Activated CD4-positive, alpha-beta memory T cell treated with anti-CD3 and anti-CD28 coated beads, Interleukin-2, amount 10 ng/mL, durations not matched to agents 7 days and 5 days (primary cell): ENCODE measurements at regions not wholly inside any gene's neighbourhood (a gene's known extent, or its start where the extent isn't known, plus 50 kb on each side); places are given as distances from the start of the nearest gene placed in this dataset.

Source experiments
- CTCF ChIA-PET: fragments of 350-600 bp; sonication (Branson Sonifier 250); formaldehyde crosslinking; loops from one replicate; lab custom pipeline; 2021; ENCODE audit warnings: antibody characterized with exemption, inconsistent platforms; lab: Charles Lee
- POLR2A ChIA-PET: fragments of 350-600 bp; sonication (Branson Sonifier 250); formaldehyde crosslinking; loops from one replicate; lab custom pipeline; 2021; ENCODE audit warnings: antibody characterized with exemption; lab: Charles Lee
- DNase-seq: peaks from one replicate; pipeline ENCODE4 v3.0.0-alpha.2; 2020
- H3K27ac Mint-ChIP-seq: one replicate; pipeline ENCODE4 v1.8.0; 2021; ENCODE audit warnings: mild to moderate bottlenecking, mixed read lengths
- H3K27me3 Mint-ChIP-seq: one replicate; pipeline ENCODE4 v1.8.0; 2021; ENCODE audit warnings: mixed read lengths
- H3K36me3 Mint-ChIP-seq: one replicate; pipeline ENCODE4 v1.8.0; 2021; ENCODE audit warnings: low read depth, mixed read lengths
- H3K4me1 Mint-ChIP-seq: one replicate; pipeline ENCODE4 v1.8.0; 2021; ENCODE audit warnings: mixed read lengths
- H3K4me3 Mint-ChIP-seq: one replicate; pipeline ENCODE4 v1.8.0; 2021; ENCODE audit warnings: mild to moderate bottlenecking, mixed read lengths
- H3K9me3 Mint-ChIP-seq: one replicate; pipeline ENCODE4 v1.8.0; 2021; ENCODE audit warnings: mixed read lengths

DNA sequence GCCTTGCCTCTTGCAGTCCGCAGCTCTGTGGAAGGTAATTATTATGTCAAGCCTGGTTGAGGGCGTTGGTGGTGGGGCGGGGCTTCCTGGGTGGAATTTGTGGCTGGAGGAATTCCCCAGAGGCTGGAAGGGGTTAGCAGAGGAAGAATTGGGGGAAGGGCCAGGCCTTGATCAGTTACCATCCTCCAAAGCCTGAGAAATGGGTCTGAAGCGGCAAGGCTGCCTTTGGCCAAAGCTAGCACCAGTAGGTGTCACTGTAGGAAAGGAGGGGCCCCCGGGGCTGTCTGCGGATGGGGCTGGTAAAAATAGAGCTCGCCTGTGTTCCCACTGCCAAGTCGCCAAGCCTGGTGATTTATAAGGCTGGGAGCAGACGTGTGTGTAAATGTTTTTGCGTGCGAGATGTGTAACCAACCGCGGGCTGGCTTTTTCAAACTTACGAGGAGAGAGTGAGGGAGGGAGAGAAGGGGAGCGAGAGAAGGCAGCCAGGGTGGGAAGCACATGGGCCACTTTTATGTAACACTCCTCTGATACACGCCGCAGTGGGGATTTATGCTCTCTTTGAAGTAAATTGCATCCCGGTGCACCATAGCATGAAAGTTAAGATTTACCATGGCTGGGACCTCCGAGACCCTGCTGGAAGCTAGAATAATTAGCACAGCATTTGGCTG is 367.0 kb downstream of the BCOR start:
- DNase-seq: peak; percentile 59
- H3K27ac Mint-ChIP-seq: no peak overlapping the region
- no peaks in the 10 kb centered on the region for H3K36me3 Mint-ChIP-seq
- H3K4me3 Mint-ChIP-seq: no peak overlapping the region
- CTCF ChIA-PET: interaction anchor here (0.6 to 1.9 kb wide), 14 partner anchors 12 to 843 kb away, joined by 3 to 8 read pairs (median 3); no protein-coding TSS in a partner anchor
- H3K4me1 Mint-ChIP-seq: peaks cover 7% of the 10 kb centered on the region
- H3K9me3 Mint-ChIP-seq: no peaks in the 10 kb centered on the region
- POLR2A ChIA-PET: interaction anchor here (1.0 to 1.6 kb wide), 5 partner anchors 36 to 366 kb away, joined by 3 to 5 read pairs (median 4); partner anchors contain the start of gene BCOR
- H3K27me3 Mint-ChIP-seq: no peaks in the 10 kb centered on the region

DNA sequence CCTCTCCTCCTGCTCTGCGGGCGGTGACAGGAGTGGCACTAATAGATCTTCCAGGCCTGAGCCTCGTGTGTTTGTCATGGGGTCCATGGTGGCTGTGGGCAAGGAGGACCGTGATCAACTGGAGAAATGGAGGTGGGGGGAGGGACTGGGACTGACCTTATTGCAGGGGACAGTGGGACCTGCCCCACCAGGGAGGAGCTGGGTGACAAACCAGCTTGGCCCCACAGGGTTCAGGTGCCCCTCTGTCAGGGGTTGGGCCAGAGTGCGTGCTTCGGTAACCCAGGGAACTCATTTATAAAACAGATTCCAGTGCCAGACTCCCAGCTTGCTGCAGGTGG is 366.5 kb downstream of the BCOR start:
- Mint-ChIP-seq H3K4me3 (no peak overlapping the region), H3K27ac (no peak overlapping the region), H3K9me3 (no peaks in the 10 kb centered on the region), H3K4me1 (peaks cover 7% of the 10 kb centered on the region), H3K27me3 (no peaks in the 10 kb centered on the region), H3K36me3 (no peaks in the 10 kb centered on the region)
- ChIA-PET POLR2A (interaction anchor here (1.0 to 1.6 kb wide), 5 partner anchors 36 to 366 kb away, joined by 3 to 5 read pairs (median 4); partner anchors contain the start of gene BCOR), CTCF (interaction anchor here (0.6 to 1.9 kb wide), 16 partner anchors 12 to 843 kb away, joined by 3 to 8 read pairs (median 3); no protein-coding TSS in a partner anchor)
- no peak for DNase-seq

DNA sequence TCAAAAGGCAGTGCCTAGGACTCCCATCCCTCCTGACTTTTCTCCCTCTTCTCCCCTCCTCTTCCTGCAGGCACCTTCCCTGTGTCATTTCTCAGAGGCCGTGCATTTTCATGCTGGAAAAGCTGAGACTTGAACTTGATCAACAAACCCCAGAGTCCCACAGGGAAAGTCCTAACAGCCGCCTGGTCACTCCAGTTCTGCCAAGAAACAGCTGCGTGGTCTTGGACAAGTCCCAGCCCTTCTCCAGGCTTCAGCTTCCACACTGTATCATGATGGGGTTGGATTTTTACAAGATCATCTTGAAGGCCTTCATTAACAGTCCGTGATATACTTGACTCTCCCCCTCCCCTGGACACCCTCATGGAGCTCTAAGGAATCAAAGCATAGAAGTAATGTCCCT is 366.0 kb downstream of the BCOR start:
- no peaks in the 10 kb centered on the region for H3K36me3 Mint-ChIP-seq
- H3K9me3 Mint-ChIP-seq: no peaks in the 10 kb centered on the region
- CTCF ChIA-PET: interaction anchor here (1.0 to 1.9 kb wide), 10 partner anchors 12 to 423 kb away, joined by 3 to 8 read pairs (median 4); no protein-coding TSS in a partner anchor
- no peaks in the 10 kb centered on the region for H3K27me3 Mint-ChIP-seq
- POLR2A ChIA-PET: interaction anchor here (1.0 kb wide), 1 partner anchor 365 kb away, joined by 5 read pairs; the partner anchor contains the start of gene BCOR
- H3K4me1 Mint-ChIP-seq: peaks cover 7% of the 10 kb centered on the region
- no peak overlapping the region for H3K4me3 Mint-ChIP-seq
- no peak for DNase-seq
- no peak overlapping the region for H3K27ac Mint-ChIP-seq

DNA sequence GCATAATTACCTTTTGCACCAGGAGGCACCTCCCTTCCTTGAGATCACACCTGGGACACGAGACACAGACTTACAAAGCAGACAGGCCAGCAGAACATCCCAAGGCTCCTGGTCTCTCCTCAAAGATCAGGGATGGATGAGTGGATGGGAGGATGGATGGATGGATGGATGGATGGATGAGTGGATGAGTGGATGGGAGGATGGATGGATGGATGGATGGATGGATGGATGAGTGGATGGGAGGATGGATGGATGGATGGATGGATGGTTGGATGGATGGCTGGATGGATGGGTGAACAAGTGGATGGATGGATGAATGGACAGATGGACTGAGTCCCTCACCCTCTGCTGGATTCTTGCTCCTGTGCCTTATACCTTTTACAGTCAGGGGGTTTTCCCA is 364.0 kb downstream of the BCOR start:
- H3K4me1 Mint-ChIP-seq: peaks cover 7% of the 10 kb centered on the region
- no peaks in the 10 kb centered on the region for H3K9me3 Mint-ChIP-seq
- no peak overlapping the region for H3K27ac Mint-ChIP-seq
- H3K27me3 Mint-ChIP-seq: no peaks in the 10 kb centered on the region
- no peak for DNase-seq
- ChIA-PET POLR2A (no interaction called here), CTCF (no interaction called here)
- H3K4me3 Mint-ChIP-seq: no peak overlapping the region
- H3K36me3 Mint-ChIP-seq: no peaks in the 10 kb centered on the region

DNA sequence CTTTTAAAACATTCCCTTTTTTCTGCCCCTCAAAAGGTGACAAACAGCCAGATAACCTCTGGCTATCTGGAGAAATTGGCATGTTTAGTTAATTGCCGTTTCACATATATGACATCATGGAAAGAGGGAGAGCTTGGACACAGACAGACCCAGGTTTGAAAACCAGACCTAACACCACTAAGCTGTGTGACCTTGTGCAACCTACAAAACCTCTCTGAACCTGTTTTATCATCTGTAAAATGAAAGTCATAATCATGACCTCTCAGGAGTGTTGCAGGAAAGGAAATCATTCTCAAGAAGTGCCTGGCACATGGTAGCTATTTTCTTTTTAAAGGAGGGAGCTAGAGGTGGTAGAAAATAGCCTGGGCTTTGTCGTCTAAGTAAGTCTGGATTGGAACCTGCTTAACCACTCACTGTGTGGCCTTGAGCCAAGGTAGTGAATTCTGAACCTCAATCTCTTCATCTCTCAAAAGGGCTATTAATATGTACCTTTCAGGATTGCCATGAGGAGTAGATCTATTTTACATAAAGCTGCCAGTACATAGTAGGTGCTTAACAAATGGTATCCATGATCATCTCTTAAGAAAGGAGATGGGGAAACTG is 363.5 kb downstream of the BCOR start:
- CTCF ChIA-PET: no interaction called here
- no peak for DNase-seq
- H3K4me3 Mint-ChIP-seq: no peak overlapping the region
- H3K27me3 Mint-ChIP-seq: no peaks in the 10 kb centered on the region
- H3K9me3 Mint-ChIP-seq: no peaks in the 10 kb centered on the region
- H3K27ac Mint-ChIP-seq: no peak overlapping the region
- H3K36me3 Mint-ChIP-seq: no peaks in the 10 kb centered on the region
- POLR2A ChIA-PET: no interaction called here
- H3K4me1 Mint-ChIP-seq: peaks cover 7% of the 10 kb centered on the region

DNA sequence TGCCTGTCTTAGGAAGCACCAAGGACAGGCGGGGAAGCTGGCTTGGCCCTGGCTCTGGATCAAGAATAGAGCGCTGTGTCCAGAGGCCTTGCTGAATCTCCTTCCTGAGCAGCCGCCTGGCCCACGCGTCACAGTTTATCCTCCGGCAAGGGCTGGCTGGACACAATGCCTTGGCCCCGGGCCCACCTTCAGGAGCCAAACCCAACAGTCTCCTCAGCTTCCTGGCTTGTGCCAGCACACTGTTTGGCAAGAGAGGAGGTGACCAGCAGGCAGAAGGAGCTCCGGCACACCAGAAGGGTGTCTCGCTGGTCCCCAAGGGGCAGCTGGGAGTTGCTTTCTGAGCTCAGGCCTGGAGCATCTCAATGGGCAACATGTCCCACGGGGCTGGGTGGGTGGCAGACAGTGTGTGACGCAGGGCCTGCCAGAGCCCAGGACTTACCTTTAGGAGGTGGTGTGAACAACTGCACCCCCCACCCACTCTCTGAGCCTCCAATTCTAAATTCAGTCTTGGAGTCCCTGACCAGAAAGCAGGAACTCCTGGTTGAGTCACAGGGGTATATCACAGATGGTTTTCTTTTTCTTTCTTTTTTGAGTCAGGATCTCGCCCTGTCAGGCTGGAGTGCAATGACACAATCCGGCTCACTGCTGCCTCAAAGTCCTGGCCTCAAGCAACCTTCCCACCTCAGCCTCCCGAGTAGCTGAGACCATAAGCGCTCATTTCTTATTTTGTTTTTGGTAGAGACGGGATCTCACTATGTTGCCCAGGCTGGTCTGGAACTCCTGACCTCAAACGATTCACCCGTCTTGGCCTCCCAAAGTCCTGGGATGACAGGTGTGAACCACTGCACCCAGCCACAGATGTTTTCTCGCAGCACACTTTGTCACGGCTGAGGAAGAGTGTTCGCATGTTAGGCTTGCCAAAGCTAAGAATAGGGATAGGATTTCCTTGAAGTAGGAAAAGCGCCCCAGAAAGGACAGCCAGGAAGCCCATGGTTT is 361.2 kb downstream of the BCOR start:
- CTCF ChIA-PET: no interaction called here
- Mint-ChIP-seq H3K36me3 (no peaks in the 10 kb centered on the region), H3K27me3 (no peaks in the 10 kb centered on the region), H3K9me3 (no peaks in the 10 kb centered on the region), H3K4me3 (no peak overlapping the region), H3K4me1 (peaks cover 1% of the 10 kb centered on the region), H3K27ac (no peak overlapping the region)
- no peak for DNase-seq
- POLR2A ChIA-PET: no interaction called here

DNA sequence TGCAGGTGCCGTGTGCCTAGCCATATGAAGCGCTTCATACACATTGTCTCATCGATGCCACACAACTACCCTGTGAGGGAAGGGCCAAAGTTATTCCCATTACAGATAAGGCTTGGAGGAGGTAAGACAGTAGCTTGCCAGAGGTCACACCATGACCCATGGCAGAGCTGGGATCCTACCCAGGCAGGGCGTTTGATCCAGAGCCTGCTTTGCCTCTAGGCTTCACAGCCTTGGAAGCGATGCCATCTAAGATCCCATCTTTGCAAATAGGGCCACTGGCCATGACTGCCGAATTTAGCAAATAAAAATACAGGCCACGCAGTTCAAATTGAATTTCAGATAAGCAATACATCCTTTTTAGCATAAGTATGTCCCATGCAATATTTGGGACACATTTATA is 358.2 kb downstream of the BCOR start:
- Mint-ChIP-seq H3K27me3 (no peaks in the 10 kb centered on the region), H3K4me1 (no peaks in the 10 kb centered on the region), H3K36me3 (no peaks in the 10 kb centered on the region), H3K27ac (no peak overlapping the region), H3K9me3 (no peaks in the 10 kb centered on the region), H3K4me3 (no peak overlapping the region)
- ChIA-PET CTCF (no interaction called here), POLR2A (no interaction called here)
- no peak for DNase-seq

DNA sequence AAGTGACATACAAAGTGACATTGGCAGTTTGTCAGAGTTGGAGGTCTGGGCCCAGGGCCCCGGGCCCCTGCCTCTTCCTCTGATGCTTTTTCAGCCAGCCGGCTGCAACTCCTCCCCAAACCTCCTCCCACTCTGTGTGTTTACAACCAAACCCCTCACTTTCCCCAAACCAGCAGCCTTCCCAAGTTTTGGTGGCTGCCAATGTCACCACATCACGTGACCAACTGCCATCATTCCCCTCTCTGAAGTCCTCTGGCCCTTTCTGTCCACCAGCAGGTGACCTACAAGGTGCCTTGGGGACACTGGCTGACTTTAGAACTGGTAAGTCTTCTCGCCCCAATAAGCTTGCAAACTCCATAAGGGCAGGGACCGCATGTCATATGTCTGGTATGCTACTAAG is 357.7 kb downstream of the BCOR start:
- CTCF ChIA-PET: no interaction called here

DNA sequence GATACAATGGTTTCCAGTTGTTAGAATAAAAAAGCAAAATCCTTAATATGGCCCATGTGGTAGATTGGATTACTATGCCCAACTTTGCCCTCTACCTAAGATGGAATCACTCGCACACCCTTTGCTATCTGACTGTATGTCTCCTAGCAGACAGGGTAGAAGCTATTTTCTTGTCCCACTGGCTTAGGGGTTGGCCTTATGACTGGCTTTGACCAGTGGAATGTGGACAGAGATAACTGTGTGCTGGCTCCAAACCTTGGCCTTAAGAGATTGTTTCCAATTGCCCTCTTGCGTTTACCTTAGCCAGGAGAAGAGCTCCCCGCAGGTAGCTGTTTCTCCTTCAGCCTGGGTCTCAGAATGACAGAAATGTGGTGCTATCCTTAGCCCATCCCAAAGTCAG is 355.9 kb downstream of the BCOR start:
- H3K4me1 Mint-ChIP-seq: no peaks in the 10 kb centered on the region
- ChIA-PET CTCF (interaction anchor here (0.7 kb wide), 1 partner anchor 251 kb away, joined by 6 read pairs; no protein-coding TSS in a partner anchor), POLR2A (no interaction called here)

More for the DNA sequence above, 357.7 kb downstream of the BCOR start:
- POLR2A ChIA-PET: no interaction called here
- H3K9me3 Mint-ChIP-seq: no peaks in the 10 kb centered on the region
- no peaks in the 10 kb centered on the region for H3K27me3 Mint-ChIP-seq
- DNase-seq: no peak
- no peak overlapping the region for H3K4me3 Mint-ChIP-seq
- no peaks in the 10 kb centered on the region for H3K4me1 Mint-ChIP-seq
- H3K36me3 Mint-ChIP-seq: no peaks in the 10 kb centered on the region
- H3K27ac Mint-ChIP-seq: no peak overlapping the region

DNA sequence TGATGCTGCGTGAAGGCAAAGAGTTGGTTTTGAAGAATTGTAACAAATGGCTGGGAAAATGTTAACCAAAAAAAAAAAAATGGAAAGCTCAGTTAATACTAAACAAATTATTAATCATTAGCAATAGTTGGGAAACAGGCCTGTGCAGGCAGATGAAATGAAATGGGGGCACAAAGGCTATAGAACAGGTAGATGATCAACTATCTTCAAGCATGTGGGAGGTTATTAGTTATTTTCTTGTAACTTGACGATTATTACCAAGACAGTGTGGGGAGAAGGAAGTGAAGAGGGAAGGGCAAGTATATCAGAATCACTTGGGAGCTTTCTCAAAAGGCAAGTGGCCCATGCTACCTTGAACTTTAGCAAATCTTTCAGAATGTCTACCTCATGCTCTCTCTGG is 351.9 kb downstream of the BCOR start:
- ChIA-PET POLR2A (no interaction called here), CTCF (no interaction called here)
- Mint-ChIP-seq H3K4me1 (no peaks in the 10 kb centered on the region), H3K27ac (no peak overlapping the region), H3K4me3 (no peak overlapping the region), H3K36me3 (no peaks in the 10 kb centered on the region), H3K9me3 (no peaks in the 10 kb centered on the region), H3K27me3 (no peaks in the 10 kb centered on the region)
- DNase-seq: no peak

More for the DNA sequence above, 355.9 kb downstream of the BCOR start:
- no peaks in the 10 kb centered on the region for H3K36me3 Mint-ChIP-seq
- H3K9me3 Mint-ChIP-seq: no peaks in the 10 kb centered on the region
- no peak overlapping the region for H3K4me3 Mint-ChIP-seq
- no peaks in the 10 kb centered on the region for H3K27me3 Mint-ChIP-seq
- H3K27ac Mint-ChIP-seq: no peak overlapping the region
- no peak for DNase-seq

DNA sequence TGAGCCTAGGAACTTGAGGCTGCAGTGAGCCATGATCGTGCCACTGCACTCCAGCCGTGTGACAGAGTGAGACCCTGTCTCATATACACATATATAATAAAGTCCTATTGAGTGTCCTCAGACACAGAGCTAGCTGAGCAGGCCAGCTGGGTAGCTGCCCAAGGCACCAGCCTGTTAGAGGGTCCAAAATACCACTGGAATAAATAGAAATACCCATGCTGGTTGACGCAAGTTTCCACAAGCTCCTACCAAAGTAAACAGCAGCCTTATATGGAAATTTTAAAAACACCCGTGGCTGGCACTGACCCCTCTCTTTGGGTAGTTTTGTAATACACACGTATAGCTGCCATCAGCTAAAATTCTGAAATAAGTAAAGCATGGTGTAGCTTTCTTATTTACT is 348.6 kb downstream of the BCOR start:
- Mint-ChIP-seq H3K4me1 (peaks cover 2% of the 10 kb centered on the region), H3K36me3 (no peaks in the 10 kb centered on the region), H3K27me3 (no peaks in the 10 kb centered on the region), H3K27ac (no peak overlapping the region), H3K9me3 (no peaks in the 10 kb centered on the region), H3K4me3 (no peak overlapping the region)
- CTCF ChIA-PET: no interaction called here
- POLR2A ChIA-PET: no interaction called here
- DNase-seq: no peak

DNA sequence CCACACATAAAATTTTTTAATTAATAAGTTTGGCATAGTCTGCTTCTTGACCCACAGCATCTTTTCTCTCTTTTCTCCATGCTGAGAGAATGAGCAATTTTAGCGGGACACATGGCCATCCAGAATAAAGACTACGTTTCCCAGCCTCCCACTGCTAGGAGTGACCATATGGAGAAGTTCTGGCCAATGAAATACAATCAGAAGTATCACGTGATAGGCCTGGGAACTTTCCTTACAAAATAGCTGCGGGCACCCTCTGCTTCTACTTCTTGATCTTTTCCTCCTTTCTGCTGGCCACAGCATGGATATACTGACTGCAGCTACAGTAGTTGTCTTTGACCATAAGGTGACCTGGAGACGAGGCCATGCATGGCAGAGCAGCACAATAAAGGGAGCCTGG is 348.0 kb downstream of the BCOR start:
- H3K36me3 Mint-ChIP-seq: no peaks in the 10 kb centered on the region
- no peak for DNase-seq
- H3K4me3 Mint-ChIP-seq: no peak overlapping the region
- H3K4me1 Mint-ChIP-seq: peaks cover 2% of the 10 kb centered on the region
- H3K27me3 Mint-ChIP-seq: no peaks in the 10 kb centered on the region
- ChIA-PET POLR2A (no interaction called here), CTCF (no interaction called here)
- H3K9me3 Mint-ChIP-seq: no peaks in the 10 kb centered on the region
- H3K27ac Mint-ChIP-seq: no peak overlapping the region
